Neural cell (in vitro differentiated cells): ENCODE measurements at regions not wholly inside any gene's neighbourhood (a gene's known extent, or its start where the extent isn't known, plus 50 kb on each side); places are given as distances from the start of the nearest gene placed in this dataset.

Source experiments
- H2AFZ ChIP-seq: fragments of 200-600, 300-800 bp; sonication (generic), shearing (Covaris generic); 2 replicates; pipeline ENCODE4 v1.6.0; 2014; ENCODE audit warnings: low read depth, mild to moderate bottlenecking, antibody characterized with exemption, low read length, moderate library complexity
- H3F3A ChIP-seq: fragments of 200-600 bp; shearing (Covaris generic); 2 replicates; pipeline ENCODE4 v1.6.1; 2016; ENCODE audit warnings: mild to moderate bottlenecking, moderate library complexity, mixed read lengths, antibody characterized with exemption, low read length; ENCODE audit not compliant: insufficient read depth, poor library complexity, severe bottlenecking
- H3K27ac ChIP-seq: fragments of 200-600, 300-800 bp; sonication (generic), shearing (Covaris generic); 2 replicates; pipeline ENCODE4 v1.5.1; 2014; ENCODE audit warnings: mild to moderate bottlenecking, low read length, moderate library complexity
- H3K27me3 ChIP-seq: fragments of 300-800, 200-600 bp; sonication (generic), shearing (Covaris generic); 2 replicates; pipeline ENCODE4 v1.6.0; 2014; ENCODE audit warnings: mild to moderate bottlenecking, low read depth, low read length, moderate library complexity; ENCODE audit not compliant: insufficient read depth
- H3K36me3 ChIP-seq: fragments of 300-800, 200-600 bp; sonication (generic), shearing (Covaris generic); 2 replicates; pipeline ENCODE4 v1.5.1; 2014; ENCODE audit warnings: mild to moderate bottlenecking, antibody characterized with exemption, low read length, moderate library complexity; ENCODE audit not compliant: insufficient read depth
- H3K4me2 ChIP-seq: fragments of 300-800, 200-600 bp; sonication (generic), shearing (Covaris generic); 2 replicates; pipeline ENCODE4 v1.6.0; 2014; ENCODE audit warnings: mild to moderate bottlenecking, low read length
- H3K4me3 ChIP-seq: fragments of 300-800, 200-600 bp; sonication (generic), shearing (Covaris generic); 2 replicates; pipeline ENCODE4 v1.5.1; 2014; ENCODE audit warnings: mild to moderate bottlenecking, low read length, moderate library complexity
- H3K79me2 ChIP-seq: fragments of 200-600 bp; shearing (Covaris generic); replicated peaks from 2 replicates; pipeline ENCODE4 v1.6.0; 2014; ENCODE audit warnings: mild to moderate bottlenecking, low read length, moderate library complexity; ENCODE audit not compliant: insufficient read depth
- H3K9ac ChIP-seq: fragments of 300-800, 200-600 bp; sonication (generic), shearing (Covaris generic); 2 replicates; pipeline ENCODE4 v1.6.1; 2016; ENCODE audit warnings: mild to moderate bottlenecking, low read length, mixed read lengths
- H3K9me2 ChIP-seq: fragments of 200-600 bp; shearing (Covaris generic); 2 replicates; pipeline ENCODE4 v1.6.1; 2016; ENCODE audit warnings: mild to moderate bottlenecking, low read length, mixed read lengths; ENCODE audit not compliant: insufficient read depth
- H3K9me3 ChIP-seq: fragments of 200-600, 300-800 bp; sonication (generic), shearing (Covaris generic); 2 replicates; pipeline ENCODE4 v1.6.1; 2016; ENCODE audit warnings: mild to moderate bottlenecking, mixed run types, low read length, moderate library complexity, mixed read lengths
- H4K20me1 ChIP-seq: fragments of 200-600 bp; shearing (Covaris generic); 2 replicates; pipeline ENCODE4 v1.6.1; 2016; ENCODE audit warnings: mild to moderate bottlenecking, mixed run types; ENCODE audit not compliant: insufficient read depth
- CTCF ChIP-seq: fragments of 450-650 bp; IDR thresholded peaks from 2 replicates; pipeline ENCODE4 v1.5.1; 2014; ENCODE audit warnings: antibody characterized with exemption, mild to moderate bottlenecking, moderate library complexity; ENCODE audit not compliant: poor library complexity, severe bottlenecking
- EP300 ChIP-seq: fragments of 450-650 bp; conservative IDR thresholded peaks from 2 replicates; pipeline ENCODE4 v1.6.1; 2014; ENCODE audit warnings: antibody characterized with exemption, mild to moderate bottlenecking, moderate library complexity; ENCODE audit not compliant: poor library complexity, severe bottlenecking
- EZH2 ChIP-seq: fragments of 200-600, 300-800 bp; shearing (Covaris generic), sonication (generic); IDR thresholded peaks from 2 replicates; pipeline ENCODE4 v1.6.1; 2014; ENCODE audit warnings: antibody characterized with exemption, low read length, borderline replicate concordance, mild to moderate bottlenecking; ENCODE audit not compliant: insufficient read depth, poor library complexity, severe bottlenecking
- MXI1 ChIP-seq: fragments of 450-650 bp; conservative IDR thresholded peaks from 2 replicates; pipeline ENCODE4 v1.6.1; 2014; ENCODE audit warnings: antibody characterized with exemption, mild to moderate bottlenecking; ENCODE audit not compliant: poor library complexity, severe bottlenecking
- POLR2AphosphoS5 ChIP-seq: IDR thresholded peaks from 2 replicates; pipeline ENCODE4 v1.6.1; 2012
- RAD21 ChIP-seq: fragments of 450-650 bp; conservative IDR thresholded peaks from 2 replicates; pipeline ENCODE4 v1.6.1; 2014; ENCODE audit warnings: antibody characterized with exemption, mild to moderate bottlenecking, moderate library complexity
- REST ChIP-seq: IDR thresholded peaks from 2 replicates; pipeline ENCODE4 v1.6.1; 2012; ENCODE audit warnings: borderline replicate concordance
- SMC3 ChIP-seq: fragments of 450-650 bp; conservative IDR thresholded peaks from 2 replicates; pipeline ENCODE4 v1.6.1; 2014; ENCODE audit warnings: antibody characterized with exemption, mild to moderate bottlenecking, moderate library complexity; ENCODE audit not compliant: poor library complexity
- TAF1 ChIP-seq: IDR thresholded peaks from 2 replicates; pipeline ENCODE4 v1.6.1; 2012; ENCODE audit warnings: low read depth

GRCh38 chrX:6679988-6680387 lies 145.1 kb upstream of the VCX3A start:
- Histone ChIP-seq H3K27me3 (no peaks in the 10 kb centered on the region), H3K4me2 (no peak overlapping the region), H3K27ac (no peak overlapping the region), H3K36me3 (no peaks in the 10 kb centered on the region), H3K9ac (no peak overlapping the region), H3K4me3 (no peak overlapping the region), H4K20me1 (no peaks in the 10 kb centered on the region), H3F3A (no peaks in the 10 kb centered on the region), H3K9me2 (no peaks in the 10 kb centered on the region), H3K9me3 (no peaks in the 10 kb centered on the region), H3K79me2 (no peaks in the 10 kb centered on the region), H2AFZ (no peak overlapping the region)
- no peak for TF ChIP-seq CTCF
- TF ChIP-seq EZH2: no peak
- no peak for TF ChIP-seq EP300
- TF ChIP-seq RAD21: no peak
- no peak for TF ChIP-seq REST
- no peak for TF ChIP-seq TAF1
- TF ChIP-seq POLR2AphosphoS5: no peak
- TF ChIP-seq SMC3: no peak
- no peak for TF ChIP-seq MXI1

- H3K4me3 ChIP-seq: no peak overlapping the region
- H3K9ac ChIP-seq: no peak overlapping the region
- no peaks in the 10 kb centered on the region for H4K20me1 ChIP-seq
- H3K4me2 ChIP-seq: no peak overlapping the region
- no peaks in the 10 kb centered on the region for H3K36me3 ChIP-seq
- no peaks in the 10 kb centered on the region for H3K9me2 ChIP-seq
- H2AFZ ChIP-seq: no peak overlapping the region
- H3K27ac ChIP-seq: no peak overlapping the region
- no peaks in the 10 kb centered on the region for H3F3A ChIP-seq
- no peaks in the 10 kb centered on the region for H3K9me3 ChIP-seq
- no peaks in the 10 kb centered on the region for H3K27me3 ChIP-seq
- no peak for TF ChIP-seq MXI1
- no peak for TF ChIP-seq POLR2AphosphoS5
- H3K79me2 ChIP-seq: no peaks in the 10 kb centered on the region
These were observed 144.6 kb upstream of the VCX3A start for GRCh38 chrX:6679550-6679949.

- H3F3A ChIP-seq: no peaks in the 10 kb centered on the region
- H3K79me2 ChIP-seq: no peaks in the 10 kb centered on the region
- no peak for TF ChIP-seq RAD21
- TF ChIP-seq EZH2: no peak
- TF ChIP-seq POLR2AphosphoS5: no peak
- no peak for TF ChIP-seq EP300
- no peak for TF ChIP-seq TAF1
- TF ChIP-seq CTCF: no peak
- TF ChIP-seq SMC3: no peak
- no peak for TF ChIP-seq REST
- TF ChIP-seq MXI1: no peak
- H3K27me3 ChIP-seq: no peaks in the 10 kb centered on the region
- H3K4me3 ChIP-seq: no peak overlapping the region
- no peak overlapping the region for H3K4me2 ChIP-seq
- H3K9me3 ChIP-seq: no peaks in the 10 kb centered on the region
- H3K27ac ChIP-seq: no peak overlapping the region
- H4K20me1 ChIP-seq: no peaks in the 10 kb centered on the region
- H3K36me3 ChIP-seq: no peaks in the 10 kb centered on the region
- no peak overlapping the region for H2AFZ ChIP-seq
- H3K9ac ChIP-seq: no peak overlapping the region
- no peaks in the 10 kb centered on the region for H3K9me2 ChIP-seq
These were observed 143.4 kb upstream of the VCX3A start for GRCh38 chrX:6678313-6678712.
